MV-4-11 (cell line): ENCODE measurements at regions not wholly inside any gene's neighbourhood (a gene's known extent, or its start where the extent isn't known, plus 50 kb on each side); places are given as distances from the start of the nearest gene placed in this dataset.
"Not testable (repeated sequence)": the region's sequence is repeated elsewhere in the genome, so short reads cannot be mapped to it uniquely, and the experiment has no call there.

Source experiments
- DNase-seq: peaks from one replicate; lab custom pipeline; 2025; lab: John Stamatoyannopoulos, UW

- peak; percentile 45 for DNase-seq
These were observed 86.7 kb upstream of the MAP4K4 start for GRCh38 chr2:101610750-101611315.

DNA sequence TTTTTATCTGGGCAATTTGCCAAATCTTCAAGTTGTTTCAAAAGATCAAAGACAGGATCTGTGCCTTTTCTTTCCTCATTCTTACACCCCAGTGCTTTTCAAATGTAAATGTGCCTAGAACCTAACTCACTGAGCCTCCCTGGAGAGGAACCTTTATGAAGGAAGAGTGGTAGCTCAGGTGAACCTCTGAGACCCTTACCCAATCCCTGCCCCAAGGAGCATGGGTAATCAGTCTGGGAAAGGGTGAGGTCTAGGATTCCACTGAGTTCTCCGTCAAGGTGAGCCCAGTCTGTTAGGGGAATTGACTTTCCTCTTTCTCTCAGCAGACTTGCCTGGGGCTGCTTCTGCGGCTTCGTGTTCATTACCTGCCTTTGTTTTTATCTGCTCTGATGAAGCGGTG, 88.1 kb upstream of the MAP4K4 start:
- no peak for DNase-seq

- no peak for DNase-seq
These were observed 88.8 kb upstream of the MAP4K4 start for GRCh38 chr2:101608408-101609310.

DNA sequence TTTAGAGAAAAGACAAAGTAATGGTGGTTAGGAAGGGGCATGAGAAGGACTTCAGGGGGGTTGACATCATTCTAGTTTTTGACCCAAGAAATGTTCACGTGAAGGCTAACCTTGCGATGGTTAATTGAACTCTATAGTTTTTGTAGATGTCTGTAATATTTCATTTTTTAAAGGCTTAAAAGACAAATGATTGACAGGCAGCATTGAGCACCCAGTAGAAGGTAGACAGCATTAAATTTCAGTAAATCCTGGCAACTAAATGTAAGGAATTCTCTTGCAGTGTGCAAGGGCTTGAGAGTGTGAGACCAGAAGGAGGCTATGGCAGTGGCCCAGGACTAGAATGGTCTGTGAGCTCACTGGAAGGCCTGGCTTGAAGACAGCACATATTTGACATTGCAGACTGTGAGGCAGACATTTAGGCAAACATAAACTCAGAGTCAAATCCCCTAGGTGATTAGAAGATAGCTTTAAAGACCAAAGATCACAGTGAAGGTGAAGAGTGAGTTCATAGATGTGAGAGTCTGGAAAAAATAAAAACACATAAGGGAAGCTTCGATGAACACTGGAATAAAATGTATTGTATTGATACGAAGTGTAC, 100.1 kb upstream of the MAP4K4 start:
- DNase-seq, result no peak

GRCh38 chr2:101596333-101596732, 101.2 kb upstream of the MAP4K4 start:
- peak; percentile 33 for DNase-seq

- peak; percentile 24 for DNase-seq
These were observed 110.3 kb upstream of the MAP4K4 start for GRCh38 chr2:101587251-101587650.

GRCh38 chr2:101583861-101584260, 108.9 kb upstream of the RFX8 start:
- no peak for DNase-seq

DNA sequence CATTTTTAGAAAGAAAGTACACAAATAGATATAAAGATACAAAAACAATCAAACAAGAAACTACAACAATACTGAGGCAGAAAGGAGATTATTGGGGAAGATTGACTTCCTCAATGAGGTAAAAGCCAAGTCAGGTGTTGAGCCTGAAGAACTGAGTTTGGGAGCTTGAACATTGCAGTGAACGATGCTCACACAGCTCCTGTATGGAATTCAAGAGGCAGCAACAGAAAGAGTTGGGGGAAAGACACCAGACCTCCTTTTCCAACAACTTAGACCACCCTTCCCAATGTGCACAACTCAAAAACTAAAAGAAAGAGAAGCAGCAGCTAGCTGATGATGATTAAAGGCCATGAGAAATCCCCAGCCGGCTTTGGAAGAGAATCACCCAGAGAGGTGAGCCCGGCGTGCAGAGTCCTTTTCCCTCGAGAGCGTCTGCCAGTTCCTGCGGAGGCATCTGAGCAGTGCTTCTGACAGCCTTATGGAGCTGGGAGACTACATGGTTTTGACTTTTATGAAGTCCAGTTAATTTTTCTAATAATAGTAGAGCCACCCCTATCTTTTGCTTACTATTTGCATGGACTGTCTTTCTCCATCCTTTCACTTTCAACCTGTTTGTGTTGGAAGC, 106.9 kb upstream of the RFX8 start:
- DNase-seq, result no peak

DNA sequence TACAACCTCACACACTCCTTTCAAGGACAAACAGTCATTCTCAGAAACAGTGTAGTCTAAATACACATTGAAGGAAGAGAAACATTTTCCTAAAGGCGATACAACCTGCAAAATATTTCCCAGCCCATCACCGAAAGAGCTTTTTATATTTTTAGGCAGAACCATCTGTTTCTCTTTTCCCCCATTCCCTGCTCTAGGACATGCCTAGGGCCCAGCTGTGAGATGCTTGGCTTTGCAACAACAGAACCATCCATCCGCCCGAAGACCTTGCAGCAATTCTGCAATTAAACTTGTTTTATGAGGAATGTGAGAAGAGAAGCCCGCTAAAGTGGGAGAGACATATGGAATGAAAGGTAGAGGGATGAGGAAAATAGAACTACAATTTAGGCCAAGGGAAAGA, 105.6 kb upstream of the RFX8 start:
- no peak for DNase-seq

GRCh38 chr2:101578671-101579070, 103.8 kb upstream of the RFX8 start:
- DNase-seq, result no peak

GRCh38 chr2:101578135-101578534, 103.2 kb upstream of the RFX8 start:
- DNase-seq, result not testable (repeated sequence)

DNA sequence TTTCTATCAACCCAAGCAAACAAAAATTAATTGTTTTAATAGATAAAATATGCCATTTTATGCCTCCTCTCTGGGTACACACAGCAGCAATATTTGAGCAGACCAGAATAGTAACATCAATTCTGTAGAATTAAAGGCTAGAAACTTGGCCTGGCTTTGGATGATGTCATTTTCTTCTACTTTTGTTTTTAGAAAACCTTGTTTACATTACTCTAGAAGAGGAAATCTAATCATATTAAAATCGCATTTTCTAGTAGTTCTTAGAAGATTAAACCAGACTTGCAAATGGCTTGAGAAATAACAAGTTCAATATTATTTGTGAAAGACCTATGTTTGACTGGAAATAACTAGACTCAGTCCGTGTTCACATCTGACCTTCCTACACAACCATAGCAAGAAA, 102.3 kb upstream of the RFX8 start:
- DNase-seq, result no peak

DNA sequence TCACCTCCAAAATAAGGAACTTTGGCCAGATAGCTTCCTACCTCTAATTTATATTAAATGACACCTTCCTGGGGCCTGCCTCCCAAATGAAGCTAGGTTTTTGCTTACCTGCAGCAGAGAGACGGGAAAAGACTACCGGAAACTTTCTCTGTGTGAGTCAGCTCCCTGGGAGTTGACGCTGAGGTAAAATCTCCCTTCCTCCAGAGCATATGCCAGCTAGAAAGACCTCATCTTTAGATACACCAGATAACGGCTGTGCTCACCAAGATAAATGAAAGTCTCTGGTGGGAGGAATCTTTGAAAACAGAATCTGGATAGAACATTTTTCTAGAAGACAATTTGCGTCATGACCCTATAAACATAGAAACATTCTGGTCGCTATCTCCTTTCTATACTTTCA, 99.7 kb upstream of the RFX8 start:
- no peak for DNase-seq

DNA sequence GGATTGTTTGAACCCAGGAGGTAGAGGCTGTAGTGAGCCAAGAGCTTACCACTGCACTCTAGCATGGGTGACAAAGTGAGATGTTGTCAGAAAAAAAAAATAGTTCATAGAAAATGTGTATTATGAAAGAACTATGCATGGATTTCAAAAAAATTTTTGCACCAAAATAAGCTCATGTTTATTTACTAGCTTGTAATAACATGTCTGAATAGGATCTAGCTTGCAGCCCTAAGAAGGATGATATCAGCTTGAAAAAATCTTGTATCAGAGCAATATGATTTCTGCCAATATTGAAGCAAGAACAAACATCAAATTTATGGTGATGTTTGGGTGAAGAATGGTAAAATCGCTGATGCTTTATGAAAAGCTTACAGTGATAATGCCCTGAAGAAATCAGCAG, 97.0 kb upstream of the RFX8 start:
- DNase-seq, result no peak

- no peak for DNase-seq
These were observed 95.1 kb upstream of the RFX8 start for GRCh38 chr2:101569886-101570520.

DNA sequence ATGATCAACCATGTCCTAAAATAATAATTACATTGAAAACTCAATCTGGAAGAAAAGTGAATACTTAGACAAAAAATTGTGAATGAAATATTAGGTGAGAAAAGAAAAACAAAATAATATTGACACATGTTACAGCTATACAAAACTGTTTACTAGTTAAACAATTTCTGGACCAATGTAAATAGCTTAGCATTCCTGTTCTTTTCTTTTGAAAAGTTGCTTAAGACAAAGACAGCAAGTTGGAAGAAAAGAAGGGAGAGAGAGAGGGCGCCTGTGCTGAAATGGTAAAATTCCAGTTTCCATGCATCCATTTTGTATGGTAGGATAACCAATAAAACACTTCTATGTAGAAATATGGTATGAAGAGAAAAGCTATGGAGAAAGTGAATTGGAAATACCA, 94.1 kb upstream of the RFX8 start:
- DNase-seq, result no peak

DNA sequence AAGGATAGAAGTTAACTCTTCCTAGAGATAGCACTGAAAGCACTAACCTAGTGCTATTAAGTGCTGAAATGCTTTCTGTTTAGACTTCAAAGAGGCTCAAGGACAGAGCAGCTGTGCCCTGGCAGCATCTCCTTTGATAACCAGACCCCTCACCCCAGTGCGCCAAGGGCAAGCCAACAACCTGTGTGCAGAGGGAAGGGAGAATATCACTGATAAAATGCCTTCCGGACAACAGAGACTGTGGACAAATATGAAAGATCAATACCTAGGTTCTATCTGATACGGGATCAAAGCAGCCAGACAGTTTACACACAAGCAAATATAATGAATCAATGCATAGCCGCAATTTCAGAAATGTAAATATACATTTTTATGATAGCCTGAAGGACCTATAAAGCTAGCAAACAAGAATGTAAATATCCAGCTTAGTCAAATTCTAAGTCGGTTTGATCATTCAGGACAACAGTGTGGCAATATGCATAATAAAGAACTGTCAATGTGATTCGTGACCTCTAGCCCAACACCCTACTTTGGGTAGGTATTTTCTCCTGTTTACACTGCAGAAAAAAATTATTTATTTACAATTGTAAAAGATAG, 91.8 kb upstream of the RFX8 start:
- DNase-seq, result no peak

DNA sequence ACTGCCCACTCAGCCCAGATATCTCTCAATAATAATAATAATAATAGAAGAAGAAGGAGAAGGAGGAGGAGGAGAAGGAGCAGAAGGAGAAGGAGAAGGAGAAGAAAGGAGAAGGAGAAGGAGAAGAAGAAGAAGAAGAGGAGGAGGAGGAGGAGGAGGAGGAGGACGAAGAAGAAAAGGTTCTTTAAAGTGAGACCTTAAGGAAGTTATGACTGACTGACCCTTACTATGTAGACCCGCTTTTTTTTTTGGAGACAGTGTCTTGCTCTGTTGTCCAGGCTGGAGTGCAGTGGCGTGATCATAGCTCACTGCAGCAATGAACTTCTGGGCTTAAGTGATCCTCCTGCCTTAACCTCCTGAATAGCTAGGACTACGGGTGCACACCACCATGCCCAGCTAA, 88.9 kb upstream of the RFX8 start:
- no peak for DNase-seq

DNA sequence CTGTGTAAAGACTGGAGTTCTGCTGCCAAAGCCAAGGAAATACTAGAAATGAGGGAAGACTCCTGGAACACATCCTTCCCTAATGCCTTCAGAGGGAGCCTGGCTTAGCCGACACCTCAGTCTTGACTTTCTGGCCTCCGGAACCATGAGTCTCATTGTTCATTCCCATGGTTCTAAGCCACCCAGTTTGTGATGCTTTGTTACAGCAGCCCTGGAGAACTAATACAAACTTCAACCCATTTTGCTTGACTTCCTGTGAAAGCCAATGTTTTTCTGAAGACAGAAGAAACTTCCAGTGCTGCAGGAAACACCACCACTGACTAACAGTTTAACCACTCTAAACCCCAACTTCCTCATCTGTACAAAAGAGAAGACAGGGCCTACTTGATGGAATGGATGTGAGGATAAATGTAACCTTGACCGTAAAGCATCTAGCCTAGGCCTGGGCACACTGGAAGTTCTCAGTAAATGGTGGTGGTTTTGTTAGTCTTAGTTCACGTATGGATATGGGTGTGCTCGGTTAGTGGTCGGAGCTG, 85.9 kb upstream of the RFX8 start:
- DNase-seq, result peak; percentile 96

DNA sequence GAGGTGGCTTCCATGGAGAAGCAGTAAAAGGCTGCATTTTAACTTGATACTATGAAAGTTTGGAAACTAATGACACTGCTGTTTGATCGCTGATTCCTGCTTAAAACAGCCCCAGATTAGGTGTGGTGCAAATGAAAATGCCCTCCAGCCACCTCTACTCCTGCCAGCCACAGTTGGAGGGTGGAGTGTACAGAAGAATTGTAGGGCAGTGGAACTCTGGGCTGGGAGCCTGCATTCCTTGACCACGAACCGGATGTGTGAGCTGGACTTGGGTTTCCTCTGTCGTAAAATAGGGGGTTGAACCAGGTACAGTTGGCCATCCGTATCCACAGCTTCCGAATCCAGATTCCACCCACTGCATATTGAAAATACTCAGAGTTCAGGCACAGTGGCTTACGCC, 84.6 kb upstream of the RFX8 start:
- DNase-seq, result no peak

- DNase-seq, result no peak
These were observed 84.0 kb upstream of the RFX8 start for GRCh38 chr2:101558740-101559525.
